Nephron progenitor cell (in vitro differentiated cells): ENCODE measurements at regions not wholly inside any gene's neighbourhood (a gene's known extent, or its start where the extent isn't known, plus 50 kb on each side); places are given as distances from the start of the nearest gene placed in this dataset.

ENCODE experiments used
- DNase-seq: peaks from one replicate; pipeline ENCODE4 v3.0.0; 2021
- H3K27ac Mint-ChIP-seq: 2 replicates; pipeline ENCODE4 v1.8.0; 2021; ENCODE audit warnings: mild to moderate bottlenecking, moderate library complexity, mixed read lengths
- H3K27me3 Mint-ChIP-seq: 2 replicates; pipeline ENCODE4 v1.8.0; 2021; ENCODE audit warnings: mild to moderate bottlenecking, low read depth, mixed read lengths; ENCODE audit not compliant: poor library complexity
- H3K36me3 Mint-ChIP-seq: 2 replicates; pipeline ENCODE4 v1.8.0; 2021; ENCODE audit warnings: low read depth, mixed read lengths
- H3K4me1 Mint-ChIP-seq: 2 replicates; pipeline ENCODE4 v1.8.0; 2021; ENCODE audit warnings: mixed read lengths
- H3K4me3 Mint-ChIP-seq: 2 replicates; pipeline ENCODE4 v1.8.0; 2021; ENCODE audit warnings: mild to moderate bottlenecking, moderate library complexity, mixed read lengths
- H3K9me3 Mint-ChIP-seq: 2 replicates; pipeline ENCODE4 v1.8.0; 2021; ENCODE audit warnings: mild to moderate bottlenecking, moderate library complexity, mixed read lengths
- TF ChIP-seq, protein P1 (sequence below): fragments of 200-600 bp; sonication (generic); IDR thresholded peaks from 2 replicates; pipeline ENCODE4 v1.5.0; 2021; ENCODE audit warnings: antibody characterized with exemption

- Mint-ChIP-seq H3K27ac (no peak overlapping the region), H3K4me1 (peaks cover 66% of the 10 kb centered on the region), H3K4me3 (no peak overlapping the region), H3K27me3 (peaks cover 4% of the 10 kb centered on the region), H3K36me3 (no peaks in the 10 kb centered on the region), H3K9me3 (no peaks in the 10 kb centered on the region)
- no peak for DNase-seq
- TF ChIP-seq, protein P1, sequence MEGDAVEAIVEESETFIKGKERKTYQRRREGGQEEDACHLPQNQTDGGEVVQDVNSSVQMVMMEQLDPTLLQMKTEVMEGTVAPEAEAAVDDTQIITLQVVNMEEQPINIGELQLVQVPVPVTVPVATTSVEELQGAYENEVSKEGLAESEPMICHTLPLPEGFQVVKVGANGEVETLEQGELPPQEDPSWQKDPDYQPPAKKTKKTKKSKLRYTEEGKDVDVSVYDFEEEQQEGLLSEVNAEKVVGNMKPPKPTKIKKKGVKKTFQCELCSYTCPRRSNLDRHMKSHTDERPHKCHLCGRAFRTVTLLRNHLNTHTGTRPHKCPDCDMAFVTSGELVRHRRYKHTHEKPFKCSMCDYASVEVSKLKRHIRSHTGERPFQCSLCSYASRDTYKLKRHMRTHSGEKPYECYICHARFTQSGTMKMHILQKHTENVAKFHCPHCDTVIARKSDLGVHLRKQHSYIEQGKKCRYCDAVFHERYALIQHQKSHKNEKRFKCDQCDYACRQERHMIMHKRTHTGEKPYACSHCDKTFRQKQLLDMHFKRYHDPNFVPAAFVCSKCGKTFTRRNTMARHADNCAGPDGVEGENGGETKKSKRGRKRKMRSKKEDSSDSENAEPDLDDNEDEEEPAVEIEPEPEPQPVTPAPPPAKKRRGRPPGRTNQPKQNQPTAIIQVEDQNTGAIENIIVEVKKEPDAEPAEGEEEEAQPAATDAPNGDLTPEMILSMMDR: no peak
Observed at GRCh38 chr1:228976316-228976715, 241.0 kb downstream of the RHOU start.

DNA sequence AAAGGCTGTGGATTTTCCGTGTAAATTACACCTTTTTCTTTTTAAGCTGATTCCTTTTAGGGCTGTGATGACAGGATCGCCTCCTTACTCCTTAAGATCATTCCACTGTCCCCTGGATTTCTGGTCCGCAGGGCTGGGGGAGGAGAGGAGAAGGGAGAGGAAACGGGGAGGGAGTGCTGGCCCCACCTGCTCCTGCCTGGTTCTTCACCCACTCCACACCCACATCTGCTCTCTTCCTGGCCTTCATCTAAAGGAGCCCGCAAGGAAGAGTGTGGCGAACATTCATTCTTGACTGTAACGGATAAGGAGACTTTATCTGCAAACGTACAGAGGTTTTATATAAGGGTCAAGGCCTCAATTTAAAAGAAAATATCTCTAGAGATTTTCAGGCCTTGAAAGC lies 242.0 kb downstream of the RHOU start:
- Mint-ChIP-seq H3K9me3 (no peaks in the 10 kb centered on the region), H3K36me3 (no peaks in the 10 kb centered on the region), H3K27ac (no peak overlapping the region), H3K4me3 (no peak overlapping the region), H3K4me1 (peaks cover 66% of the 10 kb centered on the region), H3K27me3 (peaks cover 4% of the 10 kb centered on the region)
- no peak for DNase-seq
- TF ChIP-seq, protein P1: no peak

GRCh38 chr1:228977741-228978140 lies 242.5 kb downstream of the RHOU start:
- Mint-ChIP-seq H3K27me3 (peaks cover 4% of the 10 kb centered on the region), H3K36me3 (no peaks in the 10 kb centered on the region), H3K9me3 (no peaks in the 10 kb centered on the region), H3K27ac (no peak overlapping the region), H3K4me1 (peaks cover 68% of the 10 kb centered on the region), H3K4me3 (no peak overlapping the region)
- TF ChIP-seq, protein P1: no peak
- no peak for DNase-seq

GRCh38 chr1:228978484-228979324 lies 243.4 kb downstream of the RHOU start:
- Mint-ChIP-seq H3K4me1 (peaks cover 73% of the 10 kb centered on the region), H3K27me3 (peaks cover 4% of the 10 kb centered on the region), H3K9me3 (no peaks in the 10 kb centered on the region), H3K4me3 (no peak overlapping the region), H3K27ac (peak overlapping the region; percentile 57), H3K36me3 (no peaks in the 10 kb centered on the region)
- DNase-seq: no peak
- TF ChIP-seq, protein P1: no peak

DNA sequence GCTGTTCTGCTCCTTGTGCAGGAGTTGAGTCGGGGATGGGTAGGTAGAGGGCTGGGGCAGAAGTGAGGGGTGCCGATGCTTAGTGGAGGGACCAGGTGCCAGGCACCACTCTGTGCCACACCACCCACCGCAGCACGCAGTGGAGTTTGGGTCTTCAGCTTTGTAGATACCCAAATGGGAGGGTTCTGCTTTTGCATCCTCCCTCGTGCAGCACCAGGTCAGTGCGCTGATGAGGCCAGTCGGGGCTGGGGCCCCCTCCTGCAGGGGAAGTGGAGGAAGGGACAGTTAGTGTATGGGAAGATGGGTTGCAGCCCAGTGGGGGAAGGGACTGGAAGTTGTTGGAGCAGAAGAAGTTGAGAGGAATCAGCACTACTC lies 244.0 kb downstream of the RHOU start:
- Mint-ChIP-seq H3K27me3 (peaks cover 4% of the 10 kb centered on the region), H3K36me3 (no peaks in the 10 kb centered on the region)

More for the DNA sequence above, 244.0 kb downstream of the RHOU start:
- no peak for DNase-seq
- no peaks in the 10 kb centered on the region for H3K9me3 Mint-ChIP-seq
- TF ChIP-seq, protein P1: no peak
- H3K27ac Mint-ChIP-seq: no peak overlapping the region
- H3K4me1 Mint-ChIP-seq: peaks cover 73% of the 10 kb centered on the region
- H3K4me3 Mint-ChIP-seq: no peak overlapping the region
